Gastroesophageal sphincter (tissue), 4 donors: ENCODE measurements at regions not wholly inside any gene's neighbourhood (a gene's known extent, or its start where the extent isn't known, plus 50 kb on each side); places are given as distances from the start of the nearest gene placed in this dataset.
"Not testable (repeated sequence)": the region's sequence is repeated elsewhere in the genome, so short reads cannot be mapped to it uniquely, and the experiment has no call there.

Experiments
- ATAC-seq: fragments of 150-250 bp; one replicate; pipeline ENCODE4 v1.9.1; 2016; ENCODE audit warnings: mild to moderate bottlenecking, moderate library complexity
- H3K27ac ChIP-seq, 4 donors: fragments of 200-600 bp; sonication (generic) in 3 of 4; 1 replicate in 3 of 4; 2 replicates in 1 of 4; pipeline ENCODE4 v1.5.1; 2016 to 2019
- H3K27me3 ChIP-seq: fragments of 200-600 bp; sonication (generic); one replicate; pipeline ENCODE4 v1.5.1; 2019
- H3K36me3 ChIP-seq, 2 donors: fragments of 200-600 bp; sonication (generic); one replicate each; pipeline ENCODE4 v1.5.1; 2019; ENCODE audit warnings: control low read depth in 1 of 2
- H3K4me1 ChIP-seq, 3 donors: fragments of 200-600 bp; sonication (generic); 1 replicate in 2 of 3; 2 replicates in 1 of 3; pipeline ENCODE4 v1.5.1; 2016 to 2019; ENCODE audit warnings: control low read depth in 2 of 3
- H3K4me3 ChIP-seq, 2 donors: fragments of 200-600 bp; sonication (generic); one replicate each; pipeline ENCODE4 v1.5.1; 2019; ENCODE audit warnings: mild to moderate bottlenecking in 1 of 2, moderate library complexity in 1 of 2
- H3K9me3 ChIP-seq, 3 donors: fragments of 200-600 bp; sonication (generic); one replicate each; pipeline ENCODE4 v1.5.1; 2017 to 2019; ENCODE audit warnings: control low read depth in 2 of 3
- EP300 ChIP-seq: sonication (generic); formaldehyde crosslinking; IDR thresholded peaks from one replicate; pipeline ENCODE4 v1.6.1; 2017; ENCODE audit warnings: antibody characterized with exemption, mild to moderate bottlenecking
- POLR2A ChIP-seq, 2 donors: fragments of 450-650 bp; IDR thresholded peaks; one replicate each; pipeline ENCODE4 v1.6.1; 2017; ENCODE audit warnings: antibody characterized with exemption in 2 of 2, mild to moderate bottlenecking in 2 of 2, moderate library complexity in 1 of 2
- POLR2AphosphoS5 ChIP-seq: sonication (generic); formaldehyde crosslinking; IDR thresholded peaks from one replicate; pipeline ENCODE4 v1.6.1; 2017; ENCODE audit warnings: antibody characterized with exemption
- WGBS, 2 donors: methylation state at CpG; one replicate each; pipeline ENCODE4 v1.1.5; 2018; ENCODE audit warnings: low coverage in 1 of 2; 5-methylcytosine and 5-hydroxymethylcytosine counted together
- TF ChIP-seq, protein P1 (sequence below), 4 experiments: fragments of 200-600 bp in 2 of 4; fragments of 450-650 bp in 2 of 4; sonication (generic) in 1 of 4; IDR thresholded peaks; one replicate each; pipeline ENCODE4 v1.5.1; 2017 to 2019; ENCODE audit warnings: antibody characterized with exemption in 4 of 4, mild to moderate bottlenecking in 2 of 4, moderate library complexity in 2 of 4

DNA sequence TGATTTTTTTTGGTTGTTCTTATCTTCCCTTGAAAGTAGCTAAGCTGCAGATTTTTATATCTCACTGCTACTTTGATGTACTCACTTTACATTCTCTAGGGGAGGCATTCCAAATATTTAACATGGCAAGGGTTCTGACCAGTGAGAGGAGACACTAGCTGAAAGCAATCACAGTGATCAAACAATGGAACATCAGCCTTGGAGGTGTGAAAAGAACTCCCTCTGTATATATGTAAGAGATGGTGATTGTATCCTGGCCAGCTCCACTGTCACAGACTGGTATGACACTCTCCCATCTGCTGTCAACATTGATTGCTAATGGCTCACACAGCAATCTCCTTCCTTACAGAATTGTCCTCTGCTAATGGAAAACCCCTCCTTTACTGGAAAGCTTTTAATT is 291.7 kb upstream of the CDH19 start:
- Histone ChIP-seq H3K4me1 (no peaks in the 10 kb centered on the region), H3K27ac (no peak overlapping the region), H3K36me3 (no peaks in the 10 kb centered on the region), H3K4me3 (no peak overlapping the region), H3K27me3 (no peaks in the 10 kb centered on the region), H3K9me3 (no peaks in the 10 kb centered on the region)
- ATAC-seq = no peak
- no peak for TF ChIP-seq POLR2AphosphoS5

- H3K9me3 ChIP-seq = no peaks in the 10 kb centered on the region
- H3K4me1 ChIP-seq = no peaks in the 10 kb centered on the region
- H3K27ac ChIP-seq = no peak overlapping the region
- WGBS, 2 donors = 73 to 77% methylated on average over 2 of the region's 3 CpGs
- no peak for TF ChIP-seq POLR2A (IDR thresholded peaks at IDR 0.05)
- TF ChIP-seq POLR2AphosphoS5 = no peak
- TF ChIP-seq EP300 = no peak
- TF ChIP-seq, protein P1, sequence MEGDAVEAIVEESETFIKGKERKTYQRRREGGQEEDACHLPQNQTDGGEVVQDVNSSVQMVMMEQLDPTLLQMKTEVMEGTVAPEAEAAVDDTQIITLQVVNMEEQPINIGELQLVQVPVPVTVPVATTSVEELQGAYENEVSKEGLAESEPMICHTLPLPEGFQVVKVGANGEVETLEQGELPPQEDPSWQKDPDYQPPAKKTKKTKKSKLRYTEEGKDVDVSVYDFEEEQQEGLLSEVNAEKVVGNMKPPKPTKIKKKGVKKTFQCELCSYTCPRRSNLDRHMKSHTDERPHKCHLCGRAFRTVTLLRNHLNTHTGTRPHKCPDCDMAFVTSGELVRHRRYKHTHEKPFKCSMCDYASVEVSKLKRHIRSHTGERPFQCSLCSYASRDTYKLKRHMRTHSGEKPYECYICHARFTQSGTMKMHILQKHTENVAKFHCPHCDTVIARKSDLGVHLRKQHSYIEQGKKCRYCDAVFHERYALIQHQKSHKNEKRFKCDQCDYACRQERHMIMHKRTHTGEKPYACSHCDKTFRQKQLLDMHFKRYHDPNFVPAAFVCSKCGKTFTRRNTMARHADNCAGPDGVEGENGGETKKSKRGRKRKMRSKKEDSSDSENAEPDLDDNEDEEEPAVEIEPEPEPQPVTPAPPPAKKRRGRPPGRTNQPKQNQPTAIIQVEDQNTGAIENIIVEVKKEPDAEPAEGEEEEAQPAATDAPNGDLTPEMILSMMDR (IDR thresholded peaks at IDR 0.05) = no peak
- no peak overlapping the region for H3K4me3 ChIP-seq
- no peak for ATAC-seq
- no peaks in the 10 kb centered on the region for H3K27me3 ChIP-seq
- no peaks in the 10 kb centered on the region for H3K36me3 ChIP-seq
Observed at GRCh38 chr18:66894851-66895250, 291.0 kb upstream of the CDH19 start.

GRCh38 chr18:66892388-66892787 is 288.5 kb upstream of the CDH19 start:
- not testable (repeated sequence) for ATAC-seq, H3K4me1 ChIP-seq, H3K27me3 ChIP-seq, H3K4me3 ChIP-seq, H3K9me3 ChIP-seq, H3K27ac ChIP-seq, H3K36me3 ChIP-seq
- WGBS, 2 donors = 98 to 100% methylated on average over 1 to 12 of the region's 13 CpGs

GRCh38 chr18:66874812-66875474 is 271.1 kb upstream of the CDH19 start:
- no peaks in the 10 kb centered on the region for H3K4me1 ChIP-seq
- ATAC-seq = no peak
- H3K36me3 ChIP-seq = no peaks in the 10 kb centered on the region
- WGBS, 2 donors = 75 to 88% methylated on average over 3 of the region's 3 CpGs
- H3K4me3 ChIP-seq = no peak overlapping the region
- TF ChIP-seq POLR2A (IDR thresholded peaks at IDR 0.05) = no peak
- no peaks in the 10 kb centered on the region for H3K27me3 ChIP-seq
- H3K27ac ChIP-seq = no peak overlapping the region
- H3K9me3 ChIP-seq = no peaks in the 10 kb centered on the region

DNA sequence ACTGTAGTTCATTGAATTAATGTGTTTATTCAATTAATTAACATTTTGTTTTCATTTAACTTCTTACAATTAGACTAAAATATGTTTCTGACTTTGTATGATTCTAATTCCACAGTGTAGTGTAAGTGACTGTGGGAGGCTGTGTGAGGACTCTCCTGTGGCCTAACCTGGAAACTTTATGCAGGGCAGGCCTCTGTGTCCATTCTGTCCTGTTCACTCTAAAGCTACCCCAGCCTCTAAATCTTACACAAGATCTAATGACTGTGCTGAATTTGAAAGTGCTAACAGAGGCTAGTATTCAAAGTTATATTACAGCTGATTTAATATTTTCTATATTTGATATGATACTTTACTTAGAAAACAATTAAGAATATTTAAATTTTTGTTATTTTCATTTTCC is 270.5 kb upstream of the CDH19 start:
- no peaks in the 10 kb centered on the region for H3K9me3 ChIP-seq
- H3K4me1 ChIP-seq = no peaks in the 10 kb centered on the region
- ATAC-seq = no peak
- H3K27me3 ChIP-seq = no peaks in the 10 kb centered on the region
- H3K4me3 ChIP-seq = no peak overlapping the region
- TF ChIP-seq, protein P1 (IDR thresholded peaks at IDR 0.05) = no peak
- TF ChIP-seq POLR2AphosphoS5 (no peak), EP300 (no peak), POLR2A (IDR thresholded peaks at IDR 0.05) (no peak)
- no peaks in the 10 kb centered on the region for H3K36me3 ChIP-seq
- no peak overlapping the region for H3K27ac ChIP-seq

- Histone ChIP-seq H3K9me3 (no peaks in the 10 kb centered on the region), H3K36me3 (no peaks in the 10 kb centered on the region), H3K27ac (no peak overlapping the region), H3K27me3 (no peaks in the 10 kb centered on the region), H3K4me3 (no peak overlapping the region), H3K4me1 (no peaks in the 10 kb centered on the region)
- no peak for ATAC-seq
- TF ChIP-seq POLR2AphosphoS5 (no peak), EP300 (no peak), POLR2A (IDR thresholded peaks at IDR 0.05) (no peak)
- TF ChIP-seq, protein P1 (IDR thresholded peaks at IDR 0.05) = no peak
- 78 to 87% methylated on average over 4 of the region's 4 CpGs for WGBS, 2 donors
Observed at GRCh38 chr18:66873899-66874298, 270.0 kb upstream of the CDH19 start.

DNA sequence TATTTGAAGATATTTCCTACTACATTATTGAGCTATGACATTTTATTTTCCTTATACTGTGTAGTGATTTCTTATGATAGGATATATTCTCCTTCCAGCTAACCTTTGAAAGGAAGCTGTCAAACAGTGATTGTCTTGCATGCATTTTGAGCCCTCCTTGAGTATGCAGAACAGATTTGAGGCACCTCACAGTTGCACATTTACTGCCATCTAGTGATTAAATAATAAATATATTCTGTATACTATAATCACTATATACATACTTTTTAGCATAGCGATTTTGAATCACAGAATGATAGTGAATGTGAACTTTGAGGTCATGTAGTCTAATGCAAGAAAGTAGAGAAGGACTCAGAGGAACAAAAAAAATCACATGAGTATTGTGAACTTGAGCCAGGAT is 268.4 kb upstream of the CDH19 start:
- TF ChIP-seq POLR2A (IDR thresholded peaks at IDR 0.05) = no peak
- TF ChIP-seq EP300 = no peak
- TF ChIP-seq, protein P1 (IDR thresholded peaks at IDR 0.05) = no peak
- no peak for TF ChIP-seq POLR2AphosphoS5
- H3K36me3 ChIP-seq = no peaks in the 10 kb centered on the region
- no peaks in the 10 kb centered on the region for H3K4me1 ChIP-seq
- no peak for ATAC-seq
- H3K4me3 ChIP-seq = no peak overlapping the region
- WGBS, 2 donors = 0 to 8% methylated on average over 1 of the region's 1 CpG
- no peaks in the 10 kb centered on the region for H3K27me3 ChIP-seq
- H3K9me3 ChIP-seq = no peaks in the 10 kb centered on the region
- H3K27ac ChIP-seq = no peak overlapping the region
